GM23338 (cell line): ENCODE measurements at regions not wholly inside any gene's neighbourhood (a gene's known extent, or its start where the extent isn't known, plus 50 kb on each side); places are given as distances from the start of the nearest gene placed in this dataset.

ENCODE experiments used
- ATAC-seq: fragments of 200-7000 bp; cut with Tn5 transposase; 3 replicates; pipeline ENCODE4 v1.9.1; 2020
- DNase-seq: peaks from one replicate; pipeline ENCODE4 v3.0.0-alpha.2; 2015; ENCODE audit warnings: low spot score
- H2AFZ ChIP-seq: fragments of 200-600 bp; sonication (generic); 2 replicates; pipeline ENCODE4 v1.8.0; 2016; ENCODE audit warnings: antibody characterized with exemption, mild to moderate bottlenecking, moderate library complexity
- H3F3A ChIP-seq: fragments of 200-600 bp; sonication (generic); replicated peaks from 2 replicates; pipeline ENCODE4 v1.8.0; 2017; ENCODE audit warnings: antibody characterized with exemption, mixed run types, low read depth
- H3K27ac ChIP-seq: fragments of 200-600 bp; sonication (generic); 2 replicates; pipeline ENCODE4 v1.6.1; 2016; ENCODE audit warnings: low read depth
- H3K27me3 ChIP-seq: fragments of 200-600 bp; sonication (generic); 2 replicates; pipeline ENCODE4 v1.8.0; 2016; ENCODE audit warnings: mild to moderate bottlenecking, mixed run types, moderate library complexity; ENCODE audit not compliant: insufficient read depth
- H3K36me3 ChIP-seq: fragments of 200-600 bp; sonication (generic); 2 replicates; pipeline ENCODE4 v1.8.0; 2016; ENCODE audit warnings: mild to moderate bottlenecking; ENCODE audit not compliant: insufficient read depth
- H3K4me1 ChIP-seq: fragments of 200-600 bp; sonication (generic); 2 replicates; pipeline ENCODE4 v1.8.0; 2016; ENCODE audit warnings: mild to moderate bottlenecking, moderate library complexity; ENCODE audit not compliant: insufficient read depth
- H3K4me2 ChIP-seq: fragments of 200-600 bp; sonication (generic); 2 replicates; pipeline ENCODE4 v1.7.1; 2017; ENCODE audit warnings: mixed run types
- H3K4me3 ChIP-seq: fragments of 200-600 bp; sonication (generic); 2 replicates; pipeline ENCODE4 v1.6.1; 2016; ENCODE audit warnings: mixed run types
- H3K79me2 ChIP-seq: fragments of 200-600 bp; sonication (generic); replicated peaks from 2 replicates; pipeline ENCODE4 v1.8.0; 2017; ENCODE audit warnings: mild to moderate bottlenecking; ENCODE audit not compliant: insufficient read depth
- H3K9me2 ChIP-seq: fragments of 200-600 bp; sonication (generic); 2 replicates; pipeline ENCODE4 v1.8.0; 2017; ENCODE audit not compliant: insufficient read depth
- H4K20me1 ChIP-seq: fragments of 200-600 bp; sonication (generic); replicated peaks from 2 replicates; pipeline ENCODE4 v1.8.0; 2017; ENCODE audit warnings: mild to moderate bottlenecking; ENCODE audit not compliant: insufficient read depth
- H3K27ac Mint-ChIP-seq: 2 replicates; pipeline ENCODE4 v1.8.0; 2020; ENCODE audit warnings: inconsistent platforms, mild to moderate bottlenecking, moderate library complexity, mixed read lengths
- H3K27me3 Mint-ChIP-seq: 3 replicates; pipeline ENCODE4 v1.8.0; 2022; ENCODE audit warnings: low read depth, mild to moderate bottlenecking, moderate library complexity, mixed read lengths, inconsistent platforms; ENCODE audit not compliant: insufficient read depth, poor library complexity
- H3K36me3 Mint-ChIP-seq: 3 replicates; pipeline ENCODE4 v1.8.0; 2021; ENCODE audit warnings: low read depth, mild to moderate bottlenecking, inconsistent platforms, moderate library complexity, mixed read lengths
- H3K4me1 Mint-ChIP-seq: 3 replicates; pipeline ENCODE4 v1.8.0; 2020; ENCODE audit warnings: mild to moderate bottlenecking, inconsistent platforms, mixed read lengths
- H3K4me3 Mint-ChIP-seq: 3 replicates; pipeline ENCODE4 v1.8.0; 2021; ENCODE audit warnings: moderate library complexity, mild to moderate bottlenecking, inconsistent platforms, mixed read lengths
- H3K9me3 Mint-ChIP-seq: 3 replicates; pipeline ENCODE4 v1.8.0; 2020; ENCODE audit warnings: moderate library complexity, mild to moderate bottlenecking, inconsistent platforms, mixed read lengths
- CREB1 ChIP-seq: fragments of 250-450 bp; sonication (Bioruptor Pico); IDR thresholded peaks from 2 replicates; pipeline ENCODE4 v1.5.0; 2020; ENCODE audit warnings: low read depth, mild to moderate bottlenecking, moderate library complexity
- CTCF ChIP-seq, 2 experiments: fragments of 200-600 bp in 1 of 2; sonication (generic) in 1 of 2; conservative IDR thresholded peaks; 2 replicates each; pipeline versions ENCODE4 v1.5.1 to v1.6.1; 2016 to 2017; ENCODE audit warnings: antibody characterized with exemption in 2 of 2, low read depth in 2 of 2, mild to moderate bottlenecking in 2 of 2, moderate library complexity in 1 of 2
- ETS1 ChIP-seq: IDR thresholded peaks from 2 replicates; pipeline ENCODE4 v1.6.1; 2016; ENCODE audit warnings: antibody characterized with exemption
- EZH2 ChIP-seq: fragments of 200-600 bp; sonication (generic); IDR thresholded peaks from one replicate; pipeline ENCODE4 v1.8.0; 2017; ENCODE audit warnings: antibody characterized with exemption, mild to moderate bottlenecking, low read depth; ENCODE audit not compliant: unreplicated experiment
- EZH2phosphoT487 ChIP-seq: fragments of 200-600 bp; sonication (generic); IDR thresholded peaks from one replicate; pipeline ENCODE4 v1.8.1; 2018; ENCODE audit warnings: antibody characterized with exemption; ENCODE audit not compliant: unreplicated experiment
- JUNB ChIP-seq: IDR thresholded peaks from one replicate; pipeline ENCODE4 v1.6.1; 2016; ENCODE audit warnings: antibody characterized with exemption; ENCODE audit not compliant: unreplicated experiment
- NANOG ChIP-seq: IDR thresholded peaks from 2 replicates; pipeline ENCODE4 v1.6.1; 2016; ENCODE audit warnings: antibody characterized with exemption, borderline replicate concordance
- POLR2AphosphoS5 ChIP-seq: IDR thresholded peaks from 2 replicates; pipeline ENCODE4 v1.6.1; 2016; ENCODE audit warnings: antibody characterized with exemption, low read depth
- REST ChIP-seq: IDR thresholded peaks from one replicate; pipeline ENCODE4 v1.6.1; 2018; ENCODE audit warnings: antibody characterized with exemption; ENCODE audit not compliant: unreplicated experiment
- STAT1 ChIP-seq: IDR thresholded peaks from one replicate; pipeline ENCODE4 v1.6.1; 2016; ENCODE audit warnings: antibody characterized with exemption; ENCODE audit not compliant: unreplicated experiment
- ZNF114 ChIP-seq: fragments of 250-450 bp; sonication (Bioruptor Pico); IDR thresholded peaks from 2 replicates; pipeline ENCODE4 v1.5.0; 2020; ENCODE audit warnings: mild to moderate bottlenecking, moderate library complexity
- ZNF331 ChIP-seq: fragments of 250-450 bp; sonication (Bioruptor Pico); IDR thresholded peaks from 2 replicates; pipeline ENCODE4 v1.5.0; 2020; ENCODE audit warnings: low read depth, mild to moderate bottlenecking, moderate library complexity

GRCh38 chr19:29264897-29265296, 51.9 kb upstream of the UQCRFS1 start (continued):
- TF ChIP-seq REST, result no peak
- TF ChIP-seq STAT1, result no peak
- TF ChIP-seq NANOG, result no peak
- no peak for TF ChIP-seq ZNF114 (CRISPR knock-in tag)
- no peak for TF ChIP-seq POLR2AphosphoS5

GRCh38 chr19:29265436-29265835, 52.5 kb upstream of the UQCRFS1 start:
- Mint-ChIP-seq H3K27me3 (peaks cover 12% of the 10 kb centered on the region), H3K27ac (no peak overlapping the region), H3K4me3 (no peak overlapping the region), H3K4me1 (peaks cover 25% of the 10 kb centered on the region), H3K9me3 (peaks cover 1% of the 10 kb centered on the region; the same call in 1 of the 3 replicates), H3K36me3 (no peaks in the 10 kb centered on the region)
- no peak for ATAC-seq
- H3K27ac ChIP-seq, result no peak overlapping the region
- H3K36me3 ChIP-seq, result no peaks in the 10 kb centered on the region
- no peaks in the 10 kb centered on the region for H4K20me1 ChIP-seq
- no peaks in the 10 kb centered on the region for H3K79me2 ChIP-seq
- H3K4me2 ChIP-seq, result no peak overlapping the region
- H3F3A ChIP-seq, result no peaks in the 10 kb centered on the region
- no peak overlapping the region for H3K4me3 ChIP-seq
- H3K4me1 ChIP-seq, result peaks cover 6% of the 10 kb centered on the region; the same call in 1 of the 2 replicates
- H2AFZ ChIP-seq, result no peak overlapping the region
- no peaks in the 10 kb centered on the region for H3K9me2 ChIP-seq
- H3K27me3 ChIP-seq, result no peaks in the 10 kb centered on the region
- DNase-seq, result no peak
- TF ChIP-seq EZH2phosphoT487 (no peak), CREB1 (no peak), ZNF114 (CRISPR knock-in tag) (no peak), EZH2 (no peak), STAT1 (no peak), POLR2AphosphoS5 (no peak), JUNB (no peak), NANOG (no peak), REST (no peak), ZNF331 (no peak), ETS1 (no peak), CTCF (conservative IDR thresholded peaks at IDR 0.05; ENCODE audit: low read depth in 2 of 2) (no peak)
